Mesenchymal stem cell (in vitro differentiated cells and primary cell): ENCODE measurements at regions not wholly inside any gene's neighbourhood (a gene's known extent, or its start where the extent isn't known, plus 50 kb on each side); places are given as distances from the start of the nearest gene placed in this dataset.

Experiments used
- DNase-seq: peaks from one replicate; pipeline ENCODE4 v3.0.0-alpha.2; 2013
- H2AFZ ChIP-seq: one replicate; pipeline ENCODE4 v1.6.1; 2013; ENCODE audit warnings: low read depth, mild to moderate bottlenecking, control low read depth, inconsistent platforms, low read length, moderate library complexity
- H2AK5ac ChIP-seq: 2 replicates; pipeline ENCODE4 v1.6.1; 2013; ENCODE audit warnings: low read length, moderate library complexity, mild to moderate bottlenecking, inconsistent platforms; ENCODE audit not compliant: severe bottlenecking
- H2BK120ac ChIP-seq: one replicate; pipeline ENCODE4 v1.6.1; 2013; ENCODE audit warnings: low read depth, mild to moderate bottlenecking, inconsistent platforms, low read length, moderate library complexity
- H2BK12ac ChIP-seq, 2 experiments: one replicate each; pipeline ENCODE4 v1.6.1; 2013; ENCODE audit warnings: inconsistent platforms in 2 of 2, low read length in 2 of 2, mild to moderate bottlenecking in 2 of 2, moderate library complexity in 2 of 2, control low read depth in 1 of 2
- H2BK15ac ChIP-seq: one replicate; pipeline ENCODE4 v1.6.1; 2013; ENCODE audit warnings: mild to moderate bottlenecking, low read depth, inconsistent platforms; ENCODE audit not compliant: poor library complexity, severe bottlenecking
- H2BK5ac ChIP-seq: 2 replicates; pipeline ENCODE4 v1.6.1; 2013; ENCODE audit warnings: low read depth, mild to moderate bottlenecking, low read length, control low read depth, inconsistent platforms; ENCODE audit not compliant: poor library complexity, severe bottlenecking
- H3K14ac ChIP-seq, 2 experiments: one replicate each; pipeline ENCODE4 v1.6.1; 2013; ENCODE audit warnings: inconsistent platforms in 2 of 2, low read length in 2 of 2, control low read depth in 1 of 2, mild to moderate bottlenecking in 1 of 2, moderate library complexity in 1 of 2
- H3K18ac ChIP-seq, 2 experiments: one replicate each; pipeline ENCODE4 v1.6.1; 2013; ENCODE audit warnings: inconsistent platforms in 2 of 2, low read length in 2 of 2, control low read depth in 1 of 2, low read depth in 1 of 2, mild to moderate bottlenecking in 1 of 2
- H3K23ac ChIP-seq, 2 experiments: one replicate each; pipeline ENCODE4 v1.6.1; 2013; ENCODE audit warnings: inconsistent platforms in 2 of 2, low read length in 2 of 2, mild to moderate bottlenecking in 2 of 2, moderate library complexity in 2 of 2, control low read depth in 1 of 2
- H3K27ac ChIP-seq: 2 replicates; pipeline ENCODE4 v1.5.1; 2013; ENCODE audit warnings: mild to moderate bottlenecking, moderate library complexity, low read length, control low read depth, inconsistent platforms; ENCODE audit not compliant: poor library complexity, severe bottlenecking
- H3K27me3 ChIP-seq, 2 experiments: 2 replicates each; pipeline versions ENCODE4 v1.6.1 to v1.7.0; 2013; ENCODE audit warnings: low read length in 2 of 2, mild to moderate bottlenecking in 2 of 2, moderate library complexity in 2 of 2, control low read depth in 1 of 2, inconsistent platforms in 1 of 2; ENCODE audit not compliant: control insufficient read depth in 1 of 2, insufficient read depth in 1 of 2
- H3K36me3 ChIP-seq, 2 experiments: 2 replicates each; pipeline versions ENCODE4 v1.6.1 to v1.7.0; 2013; ENCODE audit warnings: low read length in 2 of 2, control low read depth in 1 of 2, inconsistent platforms in 1 of 2, low read depth in 1 of 2, mild to moderate bottlenecking in 1 of 2; ENCODE audit not compliant: insufficient read depth in 2 of 2, control insufficient read depth in 1 of 2
- H3K4ac ChIP-seq, 2 experiments: one replicate each; pipeline ENCODE4 v1.6.1; 2013; ENCODE audit warnings: inconsistent platforms in 2 of 2, low read length in 2 of 2, mild to moderate bottlenecking in 2 of 2, moderate library complexity in 2 of 2, control low read depth in 1 of 2, low read depth in 1 of 2
- H3K4me1 ChIP-seq: 2 replicates; pipeline ENCODE4 v1.6.1; 2013; ENCODE audit warnings: low read depth, low read length, control low read depth; ENCODE audit not compliant: control insufficient read depth, insufficient read depth
- H3K4me2 ChIP-seq: 2 replicates; pipeline ENCODE4 v1.6.1; 2013; ENCODE audit warnings: low read length, mild to moderate bottlenecking, inconsistent platforms; ENCODE audit not compliant: poor library complexity, severe bottlenecking
- H3K4me3 ChIP-seq, 2 experiments: 2 replicates each; pipeline versions ENCODE4 v1.5.1 to v1.7.0; 2013; ENCODE audit warnings: low read length in 2 of 2, mild to moderate bottlenecking in 2 of 2, control low read depth in 1 of 2, low read depth in 1 of 2; ENCODE audit not compliant: insufficient read depth in 1 of 2
- H3K79me1 ChIP-seq: replicated peaks from 2 replicates; pipeline ENCODE4 v1.6.1; 2013; ENCODE audit warnings: mild to moderate bottlenecking, control low read depth, low read length, inconsistent platforms; ENCODE audit not compliant: poor library complexity, severe bottlenecking
- H3K9ac ChIP-seq: 2 replicates; pipeline ENCODE4 v1.7.0; 2013; ENCODE audit warnings: mild to moderate bottlenecking, low read length, moderate library complexity
- H3K9me3 ChIP-seq: 2 replicates; pipeline ENCODE4 v1.7.0; 2013; ENCODE audit warnings: mild to moderate bottlenecking, low read length; ENCODE audit not compliant: control insufficient read depth
- H4K8ac ChIP-seq: one replicate; pipeline ENCODE4 v1.6.1; 2013; ENCODE audit warnings: inconsistent platforms, mild to moderate bottlenecking, low read length, moderate library complexity
- H4K91ac ChIP-seq: one replicate; pipeline ENCODE4 v1.6.1; 2013; ENCODE audit warnings: mild to moderate bottlenecking, low read length, inconsistent platforms
- WGBS: methylation state at CpG from one replicate; pipeline ENCODE4 v1.1.7; 2013; ENCODE audit warnings: mixed read lengths; 5-methylcytosine and 5-hydroxymethylcytosine counted together

DNA sequence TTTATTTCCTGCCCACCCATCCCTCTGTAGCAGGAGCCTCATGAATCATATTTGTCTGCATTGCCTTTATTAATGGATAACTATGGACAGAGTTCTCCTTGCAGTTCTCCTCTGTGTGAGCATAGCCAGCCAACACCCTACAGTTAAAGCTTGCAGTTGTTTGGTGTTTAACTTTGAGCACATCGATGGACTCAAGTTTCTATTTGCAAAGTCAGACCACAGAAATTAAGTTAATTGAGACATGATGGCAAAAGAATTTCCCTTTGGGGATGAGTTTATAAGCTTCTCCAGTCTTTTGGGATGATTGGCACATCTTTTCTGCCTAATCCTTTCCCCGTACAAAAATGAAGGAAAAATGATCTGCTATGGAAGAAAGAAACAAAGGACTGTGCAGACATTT lies 398.9 kb upstream of the THBS1 start:
- no peaks in the 10 kb centered on the region for H3K79me1 ChIP-seq
- H3K4me1 ChIP-seq, result peaks cover 5% of the 10 kb centered on the region
- H3K36me3 ChIP-seq, result no peaks in the 10 kb centered on the region
- no peak overlapping the region for H3K18ac ChIP-seq
- H2AFZ ChIP-seq, result no peak overlapping the region
- 94% methylated on average over 2 of the region's 2 CpGs for WGBS
- no peak overlapping the region for H2BK15ac ChIP-seq
- H2AK5ac ChIP-seq, result no peak overlapping the region
- H3K14ac ChIP-seq, result no peak overlapping the region
- peak overlapping the region; percentile 81 for H3K27ac ChIP-seq
- no peak overlapping the region for H2BK120ac ChIP-seq
- H3K9me3 ChIP-seq, result no peaks in the 10 kb centered on the region
- H3K4ac ChIP-seq, result peak overlapping the region in 1 of 2 experiments; percentile 64
- no peak overlapping the region for H2BK12ac ChIP-seq
- H4K91ac ChIP-seq, result no peak overlapping the region
- peak overlapping the region in 1 of 2 experiments; percentile 4 for H3K4me3 ChIP-seq
- H3K9ac ChIP-seq, result peak overlapping the region; percentile 31
- no peak for DNase-seq
- no peaks in the 10 kb centered on the region for H3K27me3 ChIP-seq
- no peak overlapping the region for H3K23ac ChIP-seq
- H4K8ac ChIP-seq, result no peak overlapping the region
- peak overlapping the region; percentile 58 for H2BK5ac ChIP-seq
- H3K4me2 ChIP-seq, result peak overlapping the region; percentile 40

- Histone ChIP-seq H3K4me1 (peaks cover 3% of the 10 kb centered on the region), H2BK120ac (no peak overlapping the region), H3K14ac (no peak overlapping the region), H4K8ac (no peak overlapping the region), H3K18ac (no peak overlapping the region), H3K9me3 (no peaks in the 10 kb centered on the region), H2AFZ (no peak overlapping the region), H3K4me2 (no peak overlapping the region), H2BK5ac (no peak overlapping the region), H3K27me3 (no peaks in the 10 kb centered on the region), H3K4me3 (no peak overlapping the region), H3K4ac (no peak overlapping the region), H3K23ac (no peak overlapping the region), H3K9ac (no peak overlapping the region), H2AK5ac (peak overlapping the region; percentile 57), H2BK12ac (peak overlapping the region in 1 of 2 experiments; percentile 21), H2BK15ac (no peak overlapping the region), H3K27ac (no peak overlapping the region), H3K79me1 (no peaks in the 10 kb centered on the region), H3K36me3 (no peaks in the 10 kb centered on the region), H4K91ac (no peak overlapping the region)
- WGBS, result 100% methylated on average over 1 of the region's 1 CpG
- no peak for DNase-seq
Measured at GRCh38 chr15:39183164-39183881, 397.6 kb upstream of the THBS1 start.

DNA sequence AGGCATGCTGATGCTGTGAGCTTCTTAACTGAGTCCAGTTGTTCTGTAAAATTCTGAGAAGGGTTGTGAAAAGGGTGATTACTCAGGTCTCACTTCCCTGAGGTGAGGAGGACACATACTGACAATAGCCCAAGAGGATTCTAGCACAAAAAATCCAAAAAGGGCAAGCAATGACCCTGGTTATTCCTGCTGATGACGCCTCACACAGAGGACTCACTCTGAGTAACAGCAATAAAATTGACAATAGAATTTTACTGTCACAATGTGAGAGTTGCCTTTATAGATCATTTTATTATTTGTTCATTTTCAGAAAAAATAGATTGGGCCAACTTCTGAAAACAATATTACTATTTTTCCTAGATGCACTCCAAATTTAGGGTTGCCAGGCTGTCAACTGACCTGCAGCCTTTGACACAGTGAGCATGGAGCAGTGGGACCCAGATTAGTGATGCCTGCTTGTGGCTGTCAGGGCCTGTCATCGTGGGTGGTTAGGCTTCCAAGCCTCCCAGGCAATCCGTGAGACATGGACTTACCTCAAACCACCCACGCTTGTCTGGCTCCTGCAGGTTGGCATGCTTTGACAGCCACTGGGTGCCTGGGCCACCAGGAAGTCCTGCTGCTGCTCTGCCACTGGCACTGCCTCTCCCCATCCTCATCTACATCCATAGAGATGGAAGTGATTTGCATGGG lies 396.0 kb upstream of the THBS1 start:
- no peak overlapping the region for H3K4me3 ChIP-seq

GRCh38 chr15:39188314-39188713 lies 392.6 kb upstream of the THBS1 start:
- no peaks in the 10 kb centered on the region for H3K36me3 ChIP-seq
- peak overlapping the region; percentile 74 for H2AK5ac ChIP-seq
- H3K23ac ChIP-seq, result no peak overlapping the region
- H3K4me3 ChIP-seq, result no peak overlapping the region
- H4K8ac ChIP-seq, result no peak overlapping the region
- H3K4me2 ChIP-seq, result no peak overlapping the region
- no peak overlapping the region for H3K4ac ChIP-seq
- no peak overlapping the region for H2BK15ac ChIP-seq
- no peaks in the 10 kb centered on the region for H3K79me1 ChIP-seq
- H3K27ac ChIP-seq, result no peak overlapping the region
- no peak overlapping the region for H2BK120ac ChIP-seq
- no peak overlapping the region for H2BK12ac ChIP-seq
- no peak overlapping the region for H3K18ac ChIP-seq
- H2BK5ac ChIP-seq, result no peak overlapping the region
- H3K9me3 ChIP-seq, result no peaks in the 10 kb centered on the region
- no peak overlapping the region for H3K9ac ChIP-seq
- H3K27me3 ChIP-seq, result no peaks in the 10 kb centered on the region
- H3K14ac ChIP-seq, result no peak overlapping the region
- H2AFZ ChIP-seq, result no peak overlapping the region
- no peak for DNase-seq
- no peak overlapping the region for H4K91ac ChIP-seq
- WGBS, result no CpG with 5 or more reads among the region's 1 CpG
- H3K4me1 ChIP-seq, result peaks cover 1% of the 10 kb centered on the region

More for the DNA sequence above, 396.0 kb upstream of the THBS1 start:
- DNase-seq, result no peak
- Histone ChIP-seq H2BK15ac (no peak overlapping the region), H2AFZ (no peak overlapping the region), H3K36me3 (no peaks in the 10 kb centered on the region), H2AK5ac (peak overlapping the region; percentile 80), H3K18ac (no peak overlapping the region), H3K27me3 (no peaks in the 10 kb centered on the region), H3K27ac (no peak overlapping the region), H3K9me3 (no peaks in the 10 kb centered on the region), H3K23ac (no peak overlapping the region), H4K8ac (peak overlapping the region; percentile 36), H2BK5ac (no peak overlapping the region), H3K4ac (no peak overlapping the region), H4K91ac (peak overlapping the region; percentile 52), H2BK12ac (peak overlapping the region; percentile 41 to 45), H3K4me1 (peaks cover 3% of the 10 kb centered on the region), H3K14ac (peak overlapping the region in 1 of 2 experiments; percentile 4), H3K9ac (no peak overlapping the region), H3K4me2 (no peak overlapping the region), H2BK120ac (no peak overlapping the region), H3K79me1 (no peaks in the 10 kb centered on the region)
- WGBS, result 93% methylated on average over 3 of the region's 4 CpGs
